ENCODE measurements at regions not wholly inside any gene's neighbourhood (a gene's known extent, or its start where the extent isn't known, plus 50 kb on each side); places are given as distances from the start of the nearest gene placed in this dataset.

DNA sequence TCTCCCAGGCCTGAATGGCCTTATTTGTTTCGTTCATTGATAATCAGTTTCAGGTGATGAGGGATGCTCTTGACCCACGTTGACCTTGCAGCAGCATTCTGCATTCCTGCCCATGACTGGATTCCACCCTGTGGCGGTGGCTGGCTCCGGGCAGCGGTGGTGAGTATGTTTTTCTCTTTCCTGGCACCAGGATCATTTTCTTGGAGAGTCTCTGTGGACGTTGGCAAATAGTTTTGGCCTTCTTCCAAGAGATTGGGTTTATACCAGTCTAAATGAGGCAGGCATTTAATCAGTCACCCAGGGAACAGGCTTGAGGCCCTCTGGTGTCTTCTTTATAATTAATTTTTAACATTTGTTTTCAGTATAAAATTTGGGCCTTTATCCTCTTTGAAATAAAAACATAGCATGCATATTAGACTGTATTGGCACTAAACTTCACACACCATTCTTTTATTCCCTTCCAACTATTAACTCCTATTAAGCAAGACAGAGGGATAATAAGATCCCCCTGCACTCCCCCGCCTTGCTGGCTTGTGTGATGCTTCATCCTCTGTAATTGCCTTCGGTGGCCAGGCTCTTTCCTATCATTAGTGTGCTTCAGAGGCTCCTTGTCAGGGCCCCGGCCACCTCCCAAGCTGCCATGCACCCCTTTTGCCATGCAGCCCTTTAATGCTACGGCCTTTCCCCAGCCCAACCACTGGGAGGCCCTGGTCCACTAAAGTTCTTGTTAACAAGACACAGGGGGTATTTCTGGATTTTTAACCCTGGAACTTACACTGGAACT, 176.2 kb upstream of the TOPAZ1 start:
- TF ChIP-seq, protein P1, sequence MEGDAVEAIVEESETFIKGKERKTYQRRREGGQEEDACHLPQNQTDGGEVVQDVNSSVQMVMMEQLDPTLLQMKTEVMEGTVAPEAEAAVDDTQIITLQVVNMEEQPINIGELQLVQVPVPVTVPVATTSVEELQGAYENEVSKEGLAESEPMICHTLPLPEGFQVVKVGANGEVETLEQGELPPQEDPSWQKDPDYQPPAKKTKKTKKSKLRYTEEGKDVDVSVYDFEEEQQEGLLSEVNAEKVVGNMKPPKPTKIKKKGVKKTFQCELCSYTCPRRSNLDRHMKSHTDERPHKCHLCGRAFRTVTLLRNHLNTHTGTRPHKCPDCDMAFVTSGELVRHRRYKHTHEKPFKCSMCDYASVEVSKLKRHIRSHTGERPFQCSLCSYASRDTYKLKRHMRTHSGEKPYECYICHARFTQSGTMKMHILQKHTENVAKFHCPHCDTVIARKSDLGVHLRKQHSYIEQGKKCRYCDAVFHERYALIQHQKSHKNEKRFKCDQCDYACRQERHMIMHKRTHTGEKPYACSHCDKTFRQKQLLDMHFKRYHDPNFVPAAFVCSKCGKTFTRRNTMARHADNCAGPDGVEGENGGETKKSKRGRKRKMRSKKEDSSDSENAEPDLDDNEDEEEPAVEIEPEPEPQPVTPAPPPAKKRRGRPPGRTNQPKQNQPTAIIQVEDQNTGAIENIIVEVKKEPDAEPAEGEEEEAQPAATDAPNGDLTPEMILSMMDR (IDR thresholded peaks at IDR 0.05): peak; percentile 11; the same call in 1 of the 2 replicates

DNA sequence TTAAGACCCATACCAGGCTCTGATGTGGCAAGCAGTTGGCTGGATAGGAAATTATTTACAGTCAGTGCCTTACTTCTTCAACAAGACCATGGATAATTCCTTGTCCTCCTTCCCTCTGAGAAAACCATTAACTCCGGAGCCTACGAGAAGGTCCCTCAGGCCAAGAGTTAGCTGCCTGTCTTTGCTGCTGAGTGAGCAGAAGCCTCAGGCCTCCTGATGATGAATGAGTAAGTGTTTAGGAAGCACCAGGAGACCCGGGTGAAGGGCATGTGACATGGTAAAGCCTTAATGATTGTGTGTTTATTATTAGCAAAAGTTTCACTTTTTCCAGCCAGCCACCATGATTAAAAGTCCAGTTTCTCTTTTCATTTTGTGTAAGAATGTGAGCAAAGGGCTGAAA, 174.9 kb upstream of the TOPAZ1 start:
- TF ChIP-seq, protein P1 (IDR thresholded peaks at IDR 0.05): no peak

DNA sequence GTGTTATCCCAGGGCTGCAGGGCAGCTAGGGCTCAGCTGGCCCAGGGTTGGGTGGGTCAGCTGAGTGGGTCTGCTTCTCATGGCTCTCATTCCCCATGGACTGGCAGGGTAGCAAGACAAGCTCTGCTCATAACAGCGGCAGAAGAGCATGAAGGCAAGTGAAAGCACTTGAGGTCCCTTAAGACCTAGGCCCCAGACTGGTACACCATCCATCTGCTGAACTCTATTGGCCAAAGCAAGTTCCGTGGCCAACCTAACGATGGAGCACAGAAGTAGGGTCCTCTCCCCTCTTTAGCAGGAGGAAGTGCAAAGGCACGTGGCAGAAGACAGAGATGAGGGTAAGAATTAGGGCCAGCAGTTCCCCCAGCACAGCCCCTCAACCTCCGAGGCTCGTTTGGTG, 174.3 kb upstream of the TOPAZ1 start:
- TF ChIP-seq, protein P1 (IDR thresholded peaks at IDR 0.05): no peak

DNA sequence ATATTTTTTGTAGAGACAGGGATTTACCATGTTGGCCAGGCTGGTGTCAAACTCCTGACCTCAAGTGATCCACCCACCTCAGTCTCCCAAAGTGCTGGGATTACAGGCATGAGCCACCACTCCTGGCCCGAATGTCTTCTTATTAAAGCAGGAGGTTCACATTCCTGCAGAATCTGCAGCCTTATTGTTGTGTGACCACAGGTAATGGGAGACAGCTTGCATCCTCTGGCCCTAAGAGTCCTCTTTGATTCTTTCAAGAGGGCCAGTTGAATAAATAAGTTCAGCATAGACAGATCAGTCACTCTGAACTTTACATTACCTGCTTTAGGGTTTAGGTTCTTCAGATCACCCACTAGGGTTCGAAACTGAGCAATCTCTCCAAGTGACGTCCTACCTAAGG, 172.9 kb upstream of the TOPAZ1 start:
- TF ChIP-seq, protein P1 (IDR thresholded peaks at IDR 0.05): no peak

DNA sequence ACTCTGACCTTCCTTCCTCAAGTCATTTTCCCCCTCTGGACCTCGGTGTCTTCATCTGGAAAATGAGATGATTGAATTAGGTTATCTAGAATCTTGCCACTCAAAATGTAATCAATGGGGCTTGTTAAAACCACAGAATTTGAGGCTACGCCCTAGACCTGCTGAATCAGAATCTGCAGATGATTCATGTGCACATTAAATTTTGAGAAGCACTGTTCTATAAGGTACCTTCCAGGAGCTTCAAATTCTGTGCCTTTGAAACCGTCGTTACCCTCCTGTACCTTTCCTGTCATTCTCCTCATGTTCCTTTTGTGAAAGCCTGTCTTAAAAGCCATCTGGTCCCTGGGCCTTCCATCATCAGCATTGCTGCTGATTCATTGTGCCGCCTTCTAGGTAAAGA, 172.4 kb upstream of the TOPAZ1 start:
- TF ChIP-seq, protein P1 (IDR thresholded peaks at IDR 0.05): no peak

DNA sequence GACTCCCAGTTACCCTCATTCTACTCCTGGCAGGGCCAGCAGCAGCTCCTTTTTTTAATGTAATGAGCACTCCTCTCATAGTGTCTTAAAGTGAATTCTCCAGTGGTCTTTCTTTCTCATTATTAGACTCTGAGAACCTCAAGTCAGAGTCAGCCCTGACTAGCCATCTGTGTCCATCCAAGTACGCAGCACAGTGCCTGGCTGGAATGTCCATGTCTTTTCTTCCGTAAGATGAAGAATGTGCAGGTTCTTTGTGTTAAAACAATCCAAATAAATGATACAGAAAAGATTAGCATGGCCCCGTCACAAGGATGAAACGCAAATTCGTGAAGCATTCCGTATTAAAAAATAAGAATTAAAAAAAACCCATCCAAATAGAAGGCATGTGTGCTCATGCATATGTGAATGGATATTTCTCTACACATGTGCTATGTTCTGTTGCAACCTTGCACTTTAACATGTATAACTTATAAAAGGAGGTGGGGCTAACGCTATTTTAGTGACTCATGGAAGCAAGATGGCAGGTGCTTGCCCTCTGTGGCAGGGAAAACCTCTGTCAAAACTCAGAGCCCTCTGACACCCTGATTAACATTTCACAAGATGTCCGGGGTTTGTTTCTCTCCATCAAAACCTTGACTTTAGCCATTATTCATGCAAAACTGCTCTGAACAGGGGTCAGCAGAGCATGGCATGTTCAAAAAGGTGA, 170.7 kb upstream of the TOPAZ1 start:
- TF ChIP-seq, protein P1 (IDR thresholded peaks at IDR 0.05): no peak

DNA sequence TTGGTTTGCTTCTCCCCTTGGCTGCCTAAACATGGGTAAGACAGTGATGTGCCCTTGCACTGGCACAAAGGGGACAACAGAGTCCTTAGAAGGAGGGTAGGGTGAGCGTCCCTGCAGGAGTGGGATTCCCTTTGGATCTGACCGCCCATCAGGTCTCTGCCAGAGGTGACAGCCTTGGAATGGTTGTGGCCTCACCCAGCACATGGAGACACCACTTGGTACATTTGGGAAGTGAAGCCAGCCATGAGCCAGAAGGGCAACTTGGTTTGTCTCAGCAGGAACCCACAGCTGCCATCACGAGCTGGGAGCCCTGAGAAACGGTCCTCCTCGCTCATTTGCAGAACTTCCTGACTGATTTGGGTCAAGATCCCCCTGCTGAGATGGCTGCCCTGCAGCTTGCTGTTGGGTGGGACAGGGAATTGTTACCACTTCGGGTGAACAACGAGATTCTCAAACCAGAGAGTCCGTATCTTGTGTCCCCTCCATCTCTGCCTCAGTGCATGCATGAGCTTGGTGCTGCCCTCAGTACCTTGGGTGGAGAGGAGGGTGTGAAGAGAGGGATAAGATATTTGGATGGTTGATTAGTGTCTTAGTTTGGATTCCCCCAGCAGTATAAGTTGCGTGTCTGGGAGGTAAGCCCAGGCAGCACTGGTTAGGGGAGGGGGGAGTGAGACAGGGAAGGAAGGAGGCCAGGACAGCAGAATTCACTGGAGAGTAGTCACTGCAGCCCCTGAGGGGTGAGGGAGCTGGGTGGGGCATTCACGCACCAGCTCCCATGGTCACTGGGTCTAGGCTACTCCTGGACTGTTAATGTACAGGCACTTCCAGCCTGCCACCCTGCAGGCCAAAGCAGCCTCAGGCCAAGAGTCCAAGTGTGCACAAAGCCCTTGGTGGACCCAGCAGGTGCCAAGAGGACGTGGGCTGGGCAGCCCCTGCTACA, 168.8 kb upstream of the TOPAZ1 start:
- TF ChIP-seq, protein P1 (IDR thresholded peaks at IDR 0.05): no peak
